ENCODE measurements at regions not wholly inside any gene's neighbourhood (a gene's known extent, or its start where the extent isn't known, plus 50 kb on each side); places are given as distances from the start of the nearest gene placed in this dataset.

- no peaks in the 10 kb centered on the region for H3K4me1 ChIP-seq
- intact Hi-C loops (cut with DNase I; ENCODE audit: low total_unique reads): no loop called here
- no peak for TF ChIP-seq CTCF (IDR thresholded peaks at IDR 0.05)
- no peak for TF ChIP-seq POLR2A (IDR thresholded peaks at IDR 0.05)
- H3K9me3 ChIP-seq: no peaks in the 10 kb centered on the region
- H3K27me3 ChIP-seq: no peaks in the 10 kb centered on the region
- no peak overlapping the region for H3K27ac ChIP-seq
- no peak for DNase-seq
- no peaks in the 10 kb centered on the region for H3K36me3 ChIP-seq
- no peak overlapping the region for H3K4me3 ChIP-seq
These were observed 416.4 kb upstream of the IRX1 start for GRCh38 chr5:3179220-3179619.

GRCh38 chr5:3177338-3177737, 418.3 kb upstream of the IRX1 start:
- Histone ChIP-seq H3K9me3 (no peaks in the 10 kb centered on the region), H3K4me3 (no peak overlapping the region), H3K27me3 (no peaks in the 10 kb centered on the region), H3K27ac (no peak overlapping the region), H3K4me1 (no peaks in the 10 kb centered on the region), H3K36me3 (no peaks in the 10 kb centered on the region)
- intact Hi-C loops (cut with DNase I; ENCODE audit: low total_unique reads): no loop called here
- no peak for DNase-seq
- no peak for TF ChIP-seq CTCF (IDR thresholded peaks at IDR 0.05)
- TF ChIP-seq POLR2A (IDR thresholded peaks at IDR 0.05): no peak

- no peaks in the 10 kb centered on the region for H3K4me1 ChIP-seq
- no peaks in the 10 kb centered on the region for H3K9me3 ChIP-seq
- H3K36me3 ChIP-seq: no peaks in the 10 kb centered on the region
- intact Hi-C loops (cut with DNase I; ENCODE audit: low total_unique reads): no loop called here
- no peak overlapping the region for H3K4me3 ChIP-seq
- DNase-seq: no peak
- TF ChIP-seq POLR2A (IDR thresholded peaks at IDR 0.05): no peak
- TF ChIP-seq CTCF (IDR thresholded peaks at IDR 0.05): no peak
- H3K27ac ChIP-seq: no peak overlapping the region
- H3K27me3 ChIP-seq: no peaks in the 10 kb centered on the region
These were observed 420.2 kb upstream of the IRX1 start for GRCh38 chr5:3175416-3175815.

- no peaks in the 10 kb centered on the region for H3K36me3 ChIP-seq
- no peak overlapping the region for H3K4me3 ChIP-seq
- TF ChIP-seq CTCF (IDR thresholded peaks at IDR 0.05) (no peak), POLR2A (IDR thresholded peaks at IDR 0.05) (no peak)
- H3K27me3 ChIP-seq: no peaks in the 10 kb centered on the region
- no peaks in the 10 kb centered on the region for H3K9me3 ChIP-seq
- H3K4me1 ChIP-seq: no peaks in the 10 kb centered on the region
- H3K27ac ChIP-seq: no peak overlapping the region
- intact Hi-C loops (cut with DNase I; ENCODE audit: low total_unique reads): no loop called here
- DNase-seq: no peak
These were observed 416.0 kb upstream of the IRX2 start for GRCh38 chr5:3167473-3167872.

- no peaks in the 10 kb centered on the region for H3K4me1 ChIP-seq
- no peak for TF ChIP-seq CTCF (IDR thresholded peaks at IDR 0.05)
- no peak for TF ChIP-seq POLR2A (IDR thresholded peaks at IDR 0.05)
- intact Hi-C loops (cut with DNase I; ENCODE audit: low total_unique reads): no loop called here
- no peak overlapping the region for H3K27ac ChIP-seq
- H3K36me3 ChIP-seq: no peaks in the 10 kb centered on the region
- no peaks in the 10 kb centered on the region for H3K27me3 ChIP-seq
- H3K9me3 ChIP-seq: no peaks in the 10 kb centered on the region
- no peak for DNase-seq
- H3K4me3 ChIP-seq: no peak overlapping the region
These were observed 412.1 kb upstream of the IRX2 start for GRCh38 chr5:3163626-3164025.
